GM18519 (cell line): ENCODE measurements at regions not wholly inside any gene's neighbourhood (a gene's known extent, or its start where the extent isn't known, plus 50 kb on each side); places are given as distances from the start of the nearest gene placed in this dataset.

Experiments used
- ATAC-seq: cut with Tn5 transposase; IDR thresholded peaks from one replicate; pipeline ENCODE4 v1.9.1; 2021; ENCODE audit warnings: mild to moderate bottlenecking, moderate library complexity; ENCODE audit not compliant: unreplicated experiment, low FRiP score

DNA sequence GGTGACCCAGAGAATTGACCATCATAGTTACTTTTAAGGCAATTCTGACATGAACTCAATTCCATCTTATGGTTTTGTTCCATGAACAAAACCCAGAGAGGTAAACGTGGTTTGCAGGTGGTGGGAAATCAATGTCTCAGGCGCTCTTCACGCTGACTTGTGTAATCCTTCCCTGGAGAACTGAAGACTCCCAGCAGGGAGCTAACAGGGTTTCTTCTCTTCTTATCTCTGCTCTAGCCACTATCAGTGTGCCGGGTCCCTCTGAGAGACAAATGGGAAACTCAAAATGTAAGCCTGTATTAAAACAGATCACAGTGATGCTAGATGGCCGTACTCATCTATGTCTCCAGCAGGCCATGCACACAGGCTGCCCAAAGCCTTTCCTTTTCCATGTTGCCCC is 57.6 kb upstream of the ARGLU1 start:
- no peak for ATAC-seq

DNA sequence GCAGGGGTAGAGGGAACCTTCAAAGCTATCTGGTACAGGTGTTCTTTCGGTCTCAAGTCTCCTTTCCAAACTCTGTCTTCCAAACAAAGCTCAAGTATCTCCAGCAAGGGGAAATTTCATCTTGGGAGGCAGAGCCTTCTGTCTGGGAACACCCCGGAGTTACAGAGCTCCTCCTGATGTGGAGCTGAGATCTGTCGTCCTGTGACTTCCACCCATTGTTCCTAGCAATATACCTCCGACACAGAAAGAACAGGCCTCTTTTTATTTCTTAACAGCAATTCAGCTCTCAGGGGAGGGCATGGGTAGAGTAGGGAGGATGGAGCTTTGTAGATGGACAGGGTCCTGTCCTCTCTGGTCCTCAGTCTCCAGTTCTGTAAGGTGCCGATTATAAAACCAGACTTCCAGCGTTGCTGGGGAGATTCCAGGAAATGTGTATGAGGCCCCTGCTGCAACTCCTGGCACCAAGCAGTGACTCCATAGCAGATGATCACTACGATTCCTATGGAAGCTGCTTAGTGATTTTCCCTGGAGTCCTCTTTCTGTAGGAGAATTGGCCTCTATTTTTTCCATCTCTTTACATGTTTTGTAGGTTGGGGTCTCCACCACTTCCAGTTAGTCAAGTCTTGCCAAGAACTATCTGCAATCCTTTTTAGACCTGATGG is 56.0 kb upstream of the ARGLU1 start:
- no peak for ATAC-seq

DNA sequence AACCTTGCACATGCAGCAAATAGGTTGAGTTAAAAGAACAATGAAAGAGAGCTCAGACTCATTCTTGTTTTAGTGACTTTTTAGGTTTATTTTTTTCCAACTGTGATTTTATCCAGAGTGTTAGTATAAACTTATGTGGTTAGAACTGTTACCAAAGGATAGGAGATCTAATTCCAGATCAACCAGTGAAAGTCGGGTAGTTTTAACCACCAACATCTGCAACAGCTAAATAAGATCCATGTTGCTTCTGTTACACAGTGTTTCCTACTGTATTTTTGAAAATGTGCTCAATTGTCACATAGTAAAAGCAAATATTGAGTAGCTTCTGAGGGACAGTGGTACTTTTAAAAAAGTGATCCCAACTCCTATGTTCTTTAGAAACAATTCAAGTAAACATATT is 53.9 kb upstream of the ARGLU1 start:
- no peak for ATAC-seq

DNA sequence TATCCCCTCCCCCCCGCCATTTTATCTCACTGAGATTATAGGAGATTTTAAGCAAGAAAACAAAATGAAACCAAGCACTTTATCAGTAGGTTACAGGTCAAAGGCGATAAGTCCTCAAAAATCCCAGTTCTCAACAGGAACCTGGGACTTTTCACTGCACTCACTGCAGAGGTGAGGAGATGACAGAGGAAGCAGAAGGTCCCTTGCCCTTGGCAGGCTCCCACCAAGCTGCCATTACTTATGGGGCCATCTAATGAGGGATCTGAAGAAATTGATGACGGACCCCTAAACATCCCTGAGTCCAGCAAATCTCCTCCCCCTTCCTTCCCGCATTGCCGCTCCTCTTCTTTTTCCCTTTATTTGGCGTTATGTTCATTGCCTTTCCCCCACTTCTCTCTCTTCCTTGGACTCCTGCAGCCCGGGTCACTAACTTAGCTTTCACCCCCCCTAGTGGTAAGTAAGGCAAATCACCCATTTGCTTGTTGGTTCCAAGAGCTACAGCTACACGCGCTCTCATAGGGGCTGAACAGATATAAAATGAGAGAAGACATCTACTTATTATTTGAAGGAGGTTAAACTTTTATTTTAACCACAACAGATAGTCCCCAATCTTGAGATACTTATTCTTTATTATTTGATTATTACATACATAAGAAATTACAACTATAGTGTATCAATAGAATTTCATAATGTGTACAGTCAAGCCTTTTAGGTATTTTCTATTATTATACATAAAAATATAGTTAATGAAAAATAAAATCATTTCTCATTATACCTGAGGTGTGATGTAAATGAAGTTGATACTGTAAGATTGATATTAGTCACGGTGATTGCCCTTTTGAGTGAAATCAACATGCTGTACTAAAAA is 52.0 kb upstream of the ARGLU1 start:
- ATAC-seq = peak; percentile 92
